Common myeloid progenitor, CD34-positive (primary cell): ENCODE measurements at regions not wholly inside any gene's neighbourhood (a gene's known extent, or its start where the extent isn't known, plus 50 kb on each side); places are given as distances from the start of the nearest gene placed in this dataset.
"Not testable (repeated sequence)": the region's sequence is repeated elsewhere in the genome, so short reads cannot be mapped to it uniquely, and the experiment has no call there.

Experiments used
- CTCF ChIA-PET: fragments of 350-600 bp; sonication (Branson Sonifier 250); formaldehyde crosslinking; loops from one replicate; lab custom pipeline; 2021; ENCODE audit warnings: antibody characterized with exemption; lab: Charles Lee
- POLR2A ChIA-PET: fragments of 350-600 bp; sonication (Branson Sonifier 250); formaldehyde crosslinking; loops from one replicate; lab custom pipeline; 2021; ENCODE audit warnings: antibody characterized with exemption; lab: Charles Lee
- DNase-seq, 3 donors: peaks; one replicate each; pipeline versions ENCODE4 v3.0.0 to v3.0.0-alpha.2; 2013
- H3K27ac ChIP-seq, 2 experiments: 1 replicate in 1 of 2; 2 replicates in 1 of 2; pipeline ENCODE4 v1.7.0; 2013; ENCODE audit warnings: inconsistent platforms in 2 of 2, low read length in 2 of 2, mild to moderate bottlenecking in 2 of 2, low read depth in 1 of 2, moderate library complexity in 1 of 2; ENCODE audit not compliant: severe bottlenecking in 2 of 2, insufficient read depth in 1 of 2, poor library complexity in 1 of 2
- H3K27me3 ChIP-seq, 5 experiments: replicated peaks in 2 of 5; 1 replicate in 3 of 5; 2 replicates in 2 of 5; pipeline versions ENCODE4 v1.6.1 to v1.7.0; 2013; ENCODE audit warnings: low read length in 4 of 5, mild to moderate bottlenecking in 2 of 5, moderate library complexity in 2 of 5, inconsistent platforms in 1 of 5; ENCODE audit not compliant: insufficient read depth in 5 of 5, control insufficient read depth in 4 of 5
- H3K36me3 ChIP-seq, 4 experiments: 1 replicate in 2 of 4; 2 replicates in 2 of 4; pipeline versions ENCODE4 v1.6.1 to v1.7.0; 2013; ENCODE audit warnings: low read length in 3 of 4, control low read depth in 1 of 4, mild to moderate bottlenecking in 1 of 4; ENCODE audit not compliant: control insufficient read depth in 4 of 4, insufficient read depth in 4 of 4
- H3K4me1 ChIP-seq, 4 experiments: 1 replicate in 3 of 4; 2 replicates in 1 of 4; pipeline versions ENCODE4 v1.6.1 to v1.7.1; 2013; ENCODE audit warnings: low read length in 3 of 4, mild to moderate bottlenecking in 3 of 4, control low read depth in 1 of 4, inconsistent platforms in 1 of 4, moderate library complexity in 1 of 4; ENCODE audit not compliant: control insufficient read depth in 4 of 4, insufficient read depth in 4 of 4; ENCODE audit errors: control extremely low read depth in 1 of 4
- H3K4me3 ChIP-seq, 7 experiments: 1 replicate in 4 of 7; 2 replicates in 3 of 7; pipeline versions ENCODE4 v1.5.1 to v1.7.0; 2013; ENCODE audit warnings: mild to moderate bottlenecking in 7 of 7, low read length in 6 of 7, moderate library complexity in 6 of 7, inconsistent platforms in 2 of 7, low read depth in 2 of 7, control low read depth in 1 of 7; ENCODE audit not compliant: insufficient read depth in 4 of 7, control insufficient read depth in 1 of 7; ENCODE audit errors: extremely low read depth in 1 of 7
- H3K9me3 ChIP-seq, 5 experiments: 1 replicate in 4 of 5; 2 replicates in 1 of 5; pipeline versions ENCODE4 v1.6.1 to v1.7.1; 2013; ENCODE audit warnings: low read length in 4 of 5, mild to moderate bottlenecking in 2 of 5, inconsistent platforms in 1 of 5, low read depth in 1 of 5, moderate library complexity in 1 of 5; ENCODE audit not compliant: control insufficient read depth in 4 of 5, insufficient read depth in 2 of 5; ENCODE audit errors: control extremely low read depth in 1 of 5
- WGBS: methylation state at CpG from one replicate; pipeline ENCODE4 v1.1.5; 2013; ENCODE audit not compliant: insufficient coverage; 5-methylcytosine and 5-hydroxymethylcytosine counted together

DNA sequence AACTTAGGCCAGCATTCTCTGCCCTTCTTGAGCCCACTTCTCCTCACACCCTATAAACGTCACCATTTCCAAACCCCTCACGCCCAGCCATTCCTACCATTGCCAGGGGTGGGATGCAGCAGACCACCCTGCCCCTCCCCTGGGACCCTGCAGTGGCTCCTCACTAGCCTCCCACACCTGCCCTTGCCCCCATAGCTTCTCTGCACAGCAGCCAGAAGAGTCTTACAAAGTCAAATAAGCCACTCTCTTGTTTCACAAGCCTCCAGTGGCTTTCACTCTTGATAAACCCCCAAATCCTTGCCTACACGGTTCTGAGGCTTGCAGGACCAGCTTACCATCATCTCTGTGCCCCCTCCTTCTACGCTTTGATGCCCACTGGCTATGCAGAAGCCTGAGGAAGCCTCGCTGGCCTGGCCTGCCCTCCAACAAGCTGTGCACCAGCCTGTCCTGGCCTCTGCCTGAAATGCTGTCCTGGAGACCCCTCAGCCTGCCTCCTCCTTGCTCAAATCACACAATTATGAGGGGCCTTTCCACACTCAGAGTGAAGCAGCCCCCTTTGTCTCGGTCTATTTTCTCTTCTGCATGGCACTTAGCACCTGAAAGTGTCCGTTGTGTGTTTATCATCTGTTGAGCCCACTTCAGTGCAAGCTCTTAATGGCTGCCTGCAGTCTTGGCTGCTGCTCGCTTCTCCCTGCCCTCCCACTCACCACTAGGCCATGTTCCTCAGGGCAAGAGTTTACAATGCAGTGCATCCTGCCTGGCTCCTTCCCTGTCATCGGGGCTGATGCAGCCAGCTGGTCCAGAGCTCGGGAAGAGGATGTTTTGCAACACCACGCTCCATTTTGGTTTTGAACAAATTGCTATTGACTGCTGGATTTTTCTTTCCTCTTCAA lies 82.6 kb upstream of the RGPD5 start:
- Histone ChIP-seq H3K9me3 (no peaks in the 10 kb centered on the region), H3K4me1 (no peaks in the 10 kb centered on the region), H3K27ac (no peak overlapping the region), H3K27me3 (no peaks in the 10 kb centered on the region), H3K36me3 (no peaks in the 10 kb centered on the region), H3K4me3 (no peak overlapping the region)
- CTCF ChIA-PET, result no interaction called here
- POLR2A ChIA-PET, result no interaction called here
- DNase-seq, result no peak
- 85% methylated on average over 9 of the region's 11 CpGs for WGBS

DNA sequence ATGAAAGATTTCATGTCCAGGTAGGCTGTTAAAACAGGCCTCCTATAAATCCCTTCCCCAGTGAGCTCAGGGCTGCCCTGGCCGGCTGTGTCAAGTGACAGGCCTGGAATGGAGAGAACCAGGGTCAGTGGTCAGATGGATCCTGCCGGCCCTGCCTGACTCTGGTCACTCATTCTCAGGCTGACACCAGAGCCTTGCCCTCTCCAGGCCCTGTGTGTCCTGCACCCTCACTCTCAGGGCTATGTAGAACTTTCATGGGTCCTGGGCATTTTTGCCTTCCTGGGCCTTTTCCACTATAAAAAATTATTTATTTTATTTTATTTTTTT lies 82.0 kb upstream of the RGPD5 start:
- no peaks in the 10 kb centered on the region for H3K27me3 ChIP-seq
- H3K4me1 ChIP-seq, result no peaks in the 10 kb centered on the region
- 94% methylated on average over 2 of the region's 2 CpGs for WGBS
- H3K36me3 ChIP-seq, result no peaks in the 10 kb centered on the region
- POLR2A ChIA-PET, result no interaction called here
- CTCF ChIA-PET, result no interaction called here
- H3K4me3 ChIP-seq, result no peak overlapping the region
- H3K9me3 ChIP-seq, result no peaks in the 10 kb centered on the region
- DNase-seq, result no peak
- no peak overlapping the region for H3K27ac ChIP-seq

DNA sequence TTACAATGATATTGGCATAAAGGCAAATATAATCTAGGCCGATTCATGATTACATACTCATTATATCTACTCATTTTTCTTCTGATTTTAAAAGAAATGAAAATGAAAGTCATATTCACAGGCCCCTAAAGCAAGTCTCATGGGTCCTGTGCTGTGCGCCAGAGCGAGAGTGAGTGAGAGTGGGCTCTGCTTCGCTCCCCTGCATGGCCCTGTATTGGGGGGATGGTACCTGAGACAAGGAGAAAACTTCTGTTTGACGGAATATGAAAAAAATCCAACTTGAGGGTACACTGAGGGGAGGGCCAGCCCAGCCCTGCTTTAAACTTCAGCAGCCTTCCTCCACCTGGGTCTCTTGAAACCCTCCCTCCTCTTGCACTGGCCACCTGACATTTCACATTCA lies 81.4 kb upstream of the RGPD5 start:
- CTCF ChIA-PET, result no interaction called here

DNA sequence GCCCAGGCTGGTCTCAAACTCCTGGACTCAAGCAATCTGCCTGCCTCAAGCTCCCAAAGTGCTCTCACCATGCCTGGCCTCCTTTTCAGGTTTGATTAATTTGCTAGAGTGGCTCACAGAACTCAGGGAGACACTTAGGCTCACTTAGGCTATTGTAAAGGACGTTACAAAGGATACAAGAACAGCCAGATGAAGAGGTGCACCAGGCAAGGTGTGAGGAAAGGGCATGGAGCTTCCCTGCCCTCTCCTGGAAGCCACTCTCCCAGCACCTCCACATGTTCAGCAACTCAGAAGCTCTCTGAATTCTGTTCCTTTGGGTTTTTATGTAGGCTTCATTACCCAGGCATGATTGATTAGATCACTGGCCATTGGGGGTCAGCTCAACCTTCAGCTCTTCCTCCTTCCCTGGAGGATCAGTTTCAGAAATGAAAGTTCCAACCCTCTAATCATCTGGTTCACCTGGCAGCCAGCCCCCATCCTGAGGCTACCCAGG lies 78.7 kb upstream of the RGPD5 start:
- ChIA-PET POLR2A (no interaction called here), CTCF (no interaction called here)
- no peaks in the 10 kb centered on the region for H3K36me3 ChIP-seq
- H3K4me1 ChIP-seq, result no peaks in the 10 kb centered on the region
- 80% methylated on average over 1 of the region's 1 CpG for WGBS
- H3K27me3 ChIP-seq, result no peaks in the 10 kb centered on the region
- H3K9me3 ChIP-seq, result peaks cover 0 to 4% (median 0%) of the 10 kb centered on the region in 5 experiments
- H3K27ac ChIP-seq, result no peak overlapping the region
- DNase-seq, result no peak
- H3K4me3 ChIP-seq, result no peak overlapping the region

More for the DNA sequence above, 81.4 kb upstream of the RGPD5 start:
- no peaks in the 10 kb centered on the region for H3K9me3 ChIP-seq
- H3K27ac ChIP-seq, result no peak overlapping the region
- no peak overlapping the region for H3K4me3 ChIP-seq
- no peaks in the 10 kb centered on the region for H3K36me3 ChIP-seq
- DNase-seq, result no peak
- 100% methylated on average over 4 of the region's 5 CpGs for WGBS
- H3K4me1 ChIP-seq, result no peaks in the 10 kb centered on the region
- POLR2A ChIA-PET, result no interaction called here
- no peaks in the 10 kb centered on the region for H3K27me3 ChIP-seq

DNA sequence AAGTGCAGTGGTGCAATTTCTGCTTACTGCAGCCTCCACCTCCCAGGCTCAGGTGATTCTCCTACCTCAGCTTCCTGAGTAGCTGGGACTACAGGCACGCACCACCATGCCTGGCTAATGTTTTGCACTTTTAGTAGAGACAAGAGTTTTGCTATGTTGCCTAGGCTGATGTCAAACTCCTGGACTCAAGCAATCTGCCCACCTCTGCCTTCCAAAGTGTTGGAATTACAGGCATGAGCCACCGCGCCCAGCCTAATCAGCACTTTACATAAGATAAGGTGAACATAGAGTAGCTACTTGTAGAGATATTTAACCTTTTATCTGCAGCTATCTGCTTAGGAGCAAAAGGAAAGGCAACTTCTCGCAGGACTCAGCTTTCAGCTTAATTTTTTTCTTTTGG lies 77.5 kb upstream of the RGPD5 start:
- H3K27ac ChIP-seq, CTCF ChIA-PET, H3K36me3 ChIP-seq, POLR2A ChIA-PET, DNase-seq, H3K27me3 ChIP-seq, H3K4me1 ChIP-seq, H3K4me3 ChIP-seq, H3K9me3 ChIP-seq: not testable (repeated sequence)
- 100% methylated on average over 1 of the region's 4 CpGs for WGBS

DNA sequence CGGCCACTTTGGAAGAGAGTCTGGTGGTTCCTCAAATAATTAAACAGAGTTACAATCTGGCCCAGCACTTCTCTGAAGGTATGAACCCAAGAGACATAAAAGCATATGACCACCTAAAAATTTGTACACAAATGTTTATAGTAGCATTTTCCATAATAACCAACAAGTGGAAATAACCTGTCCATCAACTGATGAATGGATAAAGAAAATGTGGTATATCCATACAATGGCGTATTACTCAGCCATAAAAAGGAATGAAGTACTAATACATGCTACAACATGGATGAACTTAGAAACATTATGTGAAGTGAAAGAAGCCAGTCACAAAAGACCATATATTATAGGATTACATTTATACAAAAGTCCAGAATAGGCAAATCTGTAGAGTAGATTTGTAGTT lies 76.0 kb upstream of the RGPD5 start:
- H3K27ac ChIP-seq, result no peak overlapping the region
- DNase-seq, result no peak
- ChIA-PET POLR2A (no interaction called here), CTCF (no interaction called here)
- 100% methylated on average over 1 of the region's 2 CpGs for WGBS
- no peaks in the 10 kb centered on the region for H3K4me1 ChIP-seq
- no peaks in the 10 kb centered on the region for H3K27me3 ChIP-seq
- H3K9me3 ChIP-seq, result peaks cover 0 to 4% (median 0%) of the 10 kb centered on the region in 5 experiments
- H3K4me3 ChIP-seq, result no peak overlapping the region
- no peaks in the 10 kb centered on the region for H3K36me3 ChIP-seq

DNA sequence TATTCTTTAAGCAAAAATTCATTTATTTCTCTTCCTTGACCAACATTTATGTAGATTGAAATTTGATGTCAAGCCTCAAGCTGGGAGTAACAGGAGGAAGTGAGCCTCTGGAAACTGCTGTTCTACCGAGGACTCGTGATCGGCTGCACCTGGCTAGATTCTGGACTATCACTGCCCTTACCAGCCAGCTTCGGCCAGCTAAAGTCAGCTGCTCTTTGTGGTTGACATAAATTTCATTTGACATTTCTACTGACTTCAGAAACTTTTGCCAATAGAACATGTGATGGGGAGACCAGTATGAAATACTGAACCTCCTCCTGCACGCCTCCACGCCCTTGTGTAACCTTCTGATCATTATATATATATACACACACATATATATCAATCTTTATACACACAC lies 74.2 kb upstream of the RGPD5 start:
- CTCF ChIA-PET, result no interaction called here
- Histone ChIP-seq H3K4me1 (no peaks in the 10 kb centered on the region), H3K27ac (no peak overlapping the region), H3K27me3 (no peaks in the 10 kb centered on the region), H3K36me3 (no peaks in the 10 kb centered on the region), H3K9me3 (peaks cover 0 to 4% (median 0%) of the 10 kb centered on the region in 5 experiments), H3K4me3 (no peak overlapping the region)
- WGBS, result 72% methylated on average over 4 of the region's 6 CpGs
- POLR2A ChIA-PET, result no interaction called here
- no peak for DNase-seq
